Stimulated activated CD8-positive, alpha-beta memory T cell treated with anti-CD3 and anti-CD28 coated beads, Interleukin-7, amount 100 ng/mL, for 1 hour (primary cell): ENCODE measurements at regions not wholly inside any gene's neighbourhood (a gene's known extent, or its start where the extent isn't known, plus 50 kb on each side); places are given as distances from the start of the nearest gene placed in this dataset.

Source experiments
- DNase-seq, 2 donors: peaks; one replicate each; pipeline ENCODE4 v3.0.0-alpha.2; 2020; ENCODE audit warnings: low read depth in 2 of 2

DNA sequence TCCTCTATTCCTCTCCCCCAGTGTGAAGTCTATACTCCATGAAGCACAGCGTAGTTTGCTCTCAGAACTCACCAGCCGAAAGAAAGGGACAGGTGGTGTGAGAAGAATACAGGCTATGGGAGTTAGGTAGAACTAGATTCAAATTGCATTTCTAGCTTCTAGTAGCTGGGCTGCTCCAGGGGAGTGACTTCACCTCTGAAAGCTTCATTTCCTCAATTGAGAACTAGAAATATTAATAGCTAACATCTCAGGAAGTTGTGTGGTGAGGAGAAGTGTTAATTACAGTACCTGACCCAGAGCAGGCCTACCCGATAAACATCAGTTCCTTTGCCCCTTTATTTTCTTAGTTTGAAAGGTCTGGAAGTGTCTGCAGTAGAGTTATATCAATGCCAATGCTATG lies 484.7 kb upstream of the TENM4 start:
- DNase-seq, result no peak

DNA sequence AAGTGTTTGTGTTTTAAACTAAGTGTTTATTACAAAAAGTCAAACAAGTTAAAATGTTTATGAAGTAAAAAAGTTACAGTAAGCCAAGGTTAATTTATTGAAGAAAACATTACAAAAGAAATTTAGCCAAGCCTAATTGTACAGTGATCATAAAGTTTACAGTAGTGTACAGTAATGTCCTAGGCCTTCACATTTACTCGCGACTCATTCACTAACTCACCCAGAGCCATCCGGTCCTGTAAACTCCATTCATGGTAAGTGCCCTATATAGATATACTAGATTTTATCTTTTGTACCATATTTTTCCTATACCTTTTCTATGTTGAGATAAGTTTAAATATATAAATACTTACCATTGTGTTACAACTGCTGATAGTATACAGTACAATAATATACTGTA lies 481.8 kb upstream of the TENM4 start:
- DNase-seq, result no peak

- DNase-seq, result no peak
Observed at GRCh38 chr11:79920480-79920879, 479.6 kb upstream of the TENM4 start.

- no peak for DNase-seq
Observed at GRCh38 chr11:79919350-79919749, 478.5 kb upstream of the TENM4 start.

- DNase-seq, result no peak
Observed at GRCh38 chr11:79918846-79919245, 478.0 kb upstream of the TENM4 start.

DNA sequence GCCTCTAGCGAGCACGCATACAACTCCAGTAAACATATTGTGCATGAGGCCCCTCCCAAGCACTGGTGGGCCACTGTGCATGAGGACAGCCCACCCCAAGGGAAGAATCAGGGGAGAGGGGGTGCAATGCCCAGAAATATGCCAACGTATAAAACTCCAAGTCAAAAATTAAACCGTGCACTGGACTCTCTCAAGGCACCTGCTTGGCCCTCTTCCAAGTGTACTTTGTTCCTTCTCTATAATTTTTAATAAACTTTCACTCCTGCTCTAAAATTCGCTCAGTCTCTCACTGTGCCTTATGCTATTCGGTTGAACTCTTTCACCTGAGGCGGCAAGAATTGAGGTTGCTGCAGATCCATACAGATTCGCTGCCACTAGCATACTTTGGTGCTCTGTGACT lies 465.3 kb upstream of the TENM4 start:
- no peak for DNase-seq

DNA sequence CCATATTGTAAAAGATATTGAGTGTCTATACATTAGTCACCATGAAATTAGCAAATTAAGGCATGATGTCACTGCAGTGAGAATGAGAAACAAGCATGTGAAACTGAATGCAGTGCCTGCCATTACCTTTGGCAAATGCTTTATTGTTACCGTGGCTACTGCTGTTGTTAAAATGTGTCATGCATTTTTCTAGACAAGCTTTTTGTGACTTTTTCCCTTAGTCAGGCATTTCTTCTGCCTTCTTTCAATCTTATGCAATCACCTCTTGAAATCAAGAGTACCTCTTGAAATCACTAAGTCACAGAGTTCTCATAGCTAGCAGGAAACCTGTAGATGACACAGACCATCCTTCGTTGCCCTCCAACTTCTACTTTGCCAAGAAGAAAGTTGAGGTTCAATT lies 461.7 kb upstream of the TENM4 start:
- no peak for DNase-seq

- no peak for DNase-seq
Observed at GRCh38 chr11:79897896-79898295, 457.1 kb upstream of the TENM4 start.

DNA sequence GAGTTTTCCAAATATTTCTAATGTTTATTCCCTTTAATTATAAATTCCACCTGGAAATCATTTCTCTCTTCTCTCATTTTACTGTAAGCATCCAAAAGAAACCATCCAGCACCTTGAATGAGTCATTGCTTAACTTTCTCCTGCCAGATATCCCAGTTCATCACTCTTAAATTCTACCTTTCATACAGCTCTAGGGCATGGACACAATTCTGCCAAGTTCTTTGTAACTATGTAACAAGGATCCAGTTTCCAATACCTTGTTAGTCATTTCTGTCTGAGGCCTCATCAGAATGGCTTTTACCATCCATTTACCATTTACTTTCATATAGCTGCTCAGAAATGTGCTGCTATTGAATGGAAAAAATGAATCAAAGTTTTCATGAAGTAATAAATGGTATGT lies 455.4 kb upstream of the TENM4 start:
- DNase-seq, result no peak

GRCh38 chr11:79894111-79894510 lies 453.3 kb upstream of the TENM4 start:
- no peak for DNase-seq

- DNase-seq, result no peak
Observed at GRCh38 chr11:79890272-79890671, 449.4 kb upstream of the TENM4 start.

DNA sequence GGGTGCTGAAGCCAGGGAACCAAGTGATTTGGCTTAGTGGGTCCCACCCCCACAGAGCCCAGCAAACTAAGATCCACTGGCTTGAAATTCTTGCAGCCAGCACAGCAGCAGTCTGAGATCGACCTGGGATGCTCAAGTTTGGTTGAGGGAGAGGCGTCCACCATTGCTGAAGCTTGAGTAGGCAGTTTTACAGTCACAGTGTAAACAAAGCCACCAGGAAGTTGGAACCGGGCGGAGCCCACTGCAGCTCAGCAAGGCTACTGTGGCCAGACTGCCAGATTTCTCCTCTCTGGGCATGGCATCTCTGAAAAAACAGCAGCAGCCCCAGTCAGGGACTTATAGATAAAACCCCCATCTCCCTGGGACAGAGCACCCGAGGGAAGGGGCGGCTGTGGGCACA lies 424.1 kb upstream of the TENM4 start:
- no peak for DNase-seq

- no peak for DNase-seq
Observed at GRCh38 chr11:79860336-79860735, 419.5 kb upstream of the TENM4 start.

GRCh38 chr11:79857377-79858214 lies 416.8 kb upstream of the TENM4 start:
- no peak for DNase-seq

- no peak for DNase-seq
Observed at GRCh38 chr11:79852176-79852575, 411.3 kb upstream of the TENM4 start.

DNA sequence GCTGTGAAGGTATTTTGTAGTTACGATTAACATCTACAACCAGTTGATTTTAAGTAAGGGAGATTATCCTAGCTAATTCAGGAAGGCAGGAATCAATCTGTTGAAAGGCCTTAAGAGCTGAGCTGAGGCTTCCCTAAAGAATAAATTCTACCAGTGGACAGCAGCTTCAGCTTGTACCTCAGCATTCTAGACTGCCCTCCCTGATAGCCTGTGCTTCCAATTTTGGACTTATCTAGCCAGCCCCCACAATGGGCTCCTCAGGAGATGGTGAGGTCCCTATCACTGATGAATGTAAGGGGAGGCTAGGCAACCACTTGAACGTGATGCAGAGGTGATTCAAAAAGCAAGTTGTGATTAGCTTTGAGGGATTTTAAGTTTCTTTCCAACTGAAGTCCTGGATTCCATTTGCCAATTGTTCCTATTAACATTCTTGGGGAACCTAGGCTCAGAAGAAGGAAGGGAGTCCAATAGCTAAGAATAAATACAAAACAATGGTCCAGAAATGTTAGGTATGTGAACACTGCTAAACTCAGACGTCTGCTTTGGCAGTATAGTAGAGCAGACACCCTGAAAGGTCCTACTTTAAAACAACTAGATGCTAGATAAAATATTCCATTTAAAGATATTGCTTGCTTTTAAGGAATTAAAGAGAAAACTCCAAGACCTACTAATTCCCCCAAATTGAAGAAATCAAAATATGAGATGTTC lies 404.3 kb upstream of the TENM4 start:
- no peak for DNase-seq

DNA sequence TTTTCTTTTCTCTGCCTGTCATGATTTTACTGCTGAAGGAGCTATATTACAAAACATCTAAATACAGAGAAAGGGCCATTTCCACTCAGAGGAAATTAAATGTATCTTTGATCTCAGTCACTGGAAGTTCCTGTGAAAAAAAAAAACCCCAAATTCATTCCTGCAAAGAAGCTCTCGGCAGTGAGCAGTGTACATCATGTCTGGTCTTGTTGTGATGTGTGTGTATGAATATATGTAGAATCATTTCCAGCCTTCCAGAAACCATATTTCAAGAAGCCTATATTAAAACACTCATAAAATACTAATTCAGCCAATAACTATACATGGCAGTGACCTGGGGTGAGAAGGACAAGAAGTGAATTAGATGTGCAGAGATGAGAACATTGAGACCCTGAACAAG lies 393.2 kb upstream of the TENM4 start:
- DNase-seq, result no peak

- no peak for DNase-seq
Observed at GRCh38 chr11:79830446-79830845, 389.6 kb upstream of the TENM4 start.

GRCh38 chr11:79829891-79830290 lies 389.1 kb upstream of the TENM4 start:
- DNase-seq, result no peak

DNA sequence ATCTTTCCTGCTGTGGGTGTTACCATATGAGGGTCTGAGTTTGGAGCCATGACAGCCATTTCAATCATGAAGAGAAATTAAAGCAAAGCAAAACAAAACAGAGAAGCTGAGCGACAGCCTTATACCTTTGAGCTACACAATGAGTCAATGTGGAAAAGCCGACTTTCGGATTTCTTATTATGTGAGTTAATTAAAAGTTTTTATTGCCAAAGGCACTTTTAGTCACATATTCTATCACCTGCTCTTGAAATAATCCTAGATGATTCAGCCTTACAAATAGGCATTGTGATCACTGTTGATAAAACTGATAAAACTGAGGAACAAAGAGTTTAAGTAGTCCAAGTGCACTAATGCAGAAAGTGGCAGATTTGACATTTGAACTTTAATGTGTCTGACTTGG lies 381.9 kb upstream of the TENM4 start:
- no peak for DNase-seq

GRCh38 chr11:79813551-79813950 lies 372.7 kb upstream of the TENM4 start:
- DNase-seq, result no peak

DNA sequence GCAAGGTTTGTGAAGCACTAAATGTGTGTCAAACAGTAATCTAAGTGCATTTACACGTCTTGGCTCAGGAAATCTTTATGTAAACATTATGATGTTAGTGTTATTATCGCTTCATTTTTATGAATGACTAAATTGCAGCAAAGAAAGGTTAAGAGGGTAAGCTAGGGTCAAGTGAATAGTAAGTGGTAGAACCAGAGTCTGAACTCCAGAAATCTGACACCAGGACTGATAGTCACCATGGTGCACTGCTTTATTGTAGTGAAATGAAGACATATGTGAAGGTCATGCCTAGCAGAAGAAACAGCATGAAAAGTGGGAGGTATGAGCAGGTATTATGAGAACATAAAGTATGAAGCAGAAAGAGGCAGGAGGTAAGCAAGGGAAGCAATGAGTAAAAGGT lies 368.7 kb upstream of the TENM4 start:
- DNase-seq, result no peak

DNA sequence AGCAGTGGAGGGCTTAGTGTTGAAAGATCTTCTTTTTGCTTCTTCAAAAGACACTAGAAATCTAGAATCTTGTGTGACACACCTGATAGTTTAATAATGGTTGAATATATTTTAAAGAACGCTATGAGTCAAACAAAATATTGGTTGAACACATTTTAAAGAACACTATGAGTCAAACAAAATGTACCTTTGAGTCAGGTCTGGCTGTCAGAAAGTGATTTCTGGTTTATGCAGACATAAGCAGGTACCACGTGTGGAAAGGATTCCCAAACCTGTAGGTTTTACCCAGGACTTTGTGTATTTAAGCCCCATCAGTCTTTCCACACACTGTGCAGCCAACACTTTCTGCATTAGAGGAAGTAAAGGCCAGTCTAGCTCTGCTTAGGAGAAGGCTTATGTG lies 366.7 kb upstream of the TENM4 start:
- no peak for DNase-seq
